ENCODE measurements at regions not wholly inside any gene's neighbourhood (a gene's known extent, or its start where the extent isn't known, plus 50 kb on each side); places are given as distances from the start of the nearest gene placed in this dataset.

GRCh38 chr1:5688081-5689077 is 303.8 kb downstream of the NPHP4 start:
- H3K4me3 ChIP-seq = no peak overlapping the region
- no peak for TF ChIP-seq CTCF (IDR thresholded peaks at IDR 0.05)
- H3K4me1 ChIP-seq = no peaks in the 10 kb centered on the region
- no peaks in the 10 kb centered on the region for H3K9me3 ChIP-seq
- ATAC-seq (no peak), DNase-seq (no peak)
- H3K27ac ChIP-seq = no peak overlapping the region
- H3K27me3 ChIP-seq = peaks cover 0 to 58% (median 5%) of the 10 kb centered on the region in 7 donors
- no peaks in the 10 kb centered on the region for H3K36me3 ChIP-seq
- 67 to 68% methylated on average over 28 of the region's 28 CpGs for WGBS, 2 donors
- intact Hi-C loops (cut with DNase I) = no loop called here

GRCh38 chr1:5686925-5687706 is 305.1 kb downstream of the NPHP4 start:
- no peaks in the 10 kb centered on the region for H3K9me3 ChIP-seq
- DNase-seq = no peak
- no peak for ATAC-seq
- no peak overlapping the region for H3K4me3 ChIP-seq
- no peak for TF ChIP-seq CTCF (IDR thresholded peaks at IDR 0.05)
- no peak overlapping the region for H3K27ac ChIP-seq
- H3K36me3 ChIP-seq = no peaks in the 10 kb centered on the region
- 78 to 82% methylated on average over 12 of the region's 12 CpGs for WGBS, 2 donors
- H3K4me1 ChIP-seq = no peaks in the 10 kb centered on the region
- peaks cover 0 to 49% (median 5%) of the 10 kb centered on the region in 7 donors for H3K27me3 ChIP-seq
- intact Hi-C loops (cut with DNase I) = no loop called here

- H3K4me1 ChIP-seq = no peaks in the 10 kb centered on the region
- H3K9me3 ChIP-seq = no peaks in the 10 kb centered on the region
- H3K4me3 ChIP-seq = no peak overlapping the region
- no peak for ATAC-seq
- no peak overlapping the region for H3K27ac ChIP-seq
- DNase-seq = no peak
- no peaks in the 10 kb centered on the region for H3K36me3 ChIP-seq
- intact Hi-C loops (cut with DNase I) = no loop called here
- peaks cover 0 to 41% (median 5%) of the 10 kb centered on the region in 7 donors for H3K27me3 ChIP-seq
- no peak for TF ChIP-seq CTCF (IDR thresholded peaks at IDR 0.05)
- WGBS, 2 donors = 50 to 77% methylated on average over 1 of the region's 1 CpG
Measured at GRCh38 chr1:5686195-5686594, 306.0 kb downstream of the NPHP4 start.

GRCh38 chr1:5685446-5686040 is 306.7 kb downstream of the NPHP4 start:
- Histone ChIP-seq H3K27me3 (peaks cover 0 to 35% (median 5%) of the 10 kb centered on the region in 7 donors), H3K36me3 (no peaks in the 10 kb centered on the region), H3K4me3 (no peak overlapping the region), H3K27ac (no peak overlapping the region), H3K9me3 (no peaks in the 10 kb centered on the region), H3K4me1 (no peaks in the 10 kb centered on the region)
- ATAC-seq (no peak), DNase-seq (no peak)
- intact Hi-C loops (cut with DNase I) = no loop called here
- WGBS, 2 donors = 75 to 78% methylated on average over 10 of the region's 10 CpGs
- no peak for TF ChIP-seq CTCF (IDR thresholded peaks at IDR 0.05)

Measured in heart right ventricle (tissue), 16 donors.